Lower leg skin (tissue), 3 donors: ENCODE measurements at regions not wholly inside any gene's neighbourhood (a gene's known extent, or its start where the extent isn't known, plus 50 kb on each side); places are given as distances from the start of the nearest gene placed in this dataset.

Experiments used
- POLR2A ChIP-seq, 2 donors: fragments of 450-650 bp; IDR thresholded peaks; one replicate each; pipeline ENCODE4 v1.6.1; 2016 to 2017; ENCODE audit warnings: antibody characterized with exemption in 2 of 2, mild to moderate bottlenecking in 1 of 2, moderate library complexity in 1 of 2
- TF ChIP-seq, protein P1 (sequence below), 3 donors: fragments of 450-650 bp; IDR thresholded peaks; one replicate each; pipeline ENCODE4 v1.5.1; 2016; ENCODE audit warnings: antibody characterized with exemption in 3 of 3, mild to moderate bottlenecking in 3 of 3, moderate library complexity in 2 of 3

DNA sequence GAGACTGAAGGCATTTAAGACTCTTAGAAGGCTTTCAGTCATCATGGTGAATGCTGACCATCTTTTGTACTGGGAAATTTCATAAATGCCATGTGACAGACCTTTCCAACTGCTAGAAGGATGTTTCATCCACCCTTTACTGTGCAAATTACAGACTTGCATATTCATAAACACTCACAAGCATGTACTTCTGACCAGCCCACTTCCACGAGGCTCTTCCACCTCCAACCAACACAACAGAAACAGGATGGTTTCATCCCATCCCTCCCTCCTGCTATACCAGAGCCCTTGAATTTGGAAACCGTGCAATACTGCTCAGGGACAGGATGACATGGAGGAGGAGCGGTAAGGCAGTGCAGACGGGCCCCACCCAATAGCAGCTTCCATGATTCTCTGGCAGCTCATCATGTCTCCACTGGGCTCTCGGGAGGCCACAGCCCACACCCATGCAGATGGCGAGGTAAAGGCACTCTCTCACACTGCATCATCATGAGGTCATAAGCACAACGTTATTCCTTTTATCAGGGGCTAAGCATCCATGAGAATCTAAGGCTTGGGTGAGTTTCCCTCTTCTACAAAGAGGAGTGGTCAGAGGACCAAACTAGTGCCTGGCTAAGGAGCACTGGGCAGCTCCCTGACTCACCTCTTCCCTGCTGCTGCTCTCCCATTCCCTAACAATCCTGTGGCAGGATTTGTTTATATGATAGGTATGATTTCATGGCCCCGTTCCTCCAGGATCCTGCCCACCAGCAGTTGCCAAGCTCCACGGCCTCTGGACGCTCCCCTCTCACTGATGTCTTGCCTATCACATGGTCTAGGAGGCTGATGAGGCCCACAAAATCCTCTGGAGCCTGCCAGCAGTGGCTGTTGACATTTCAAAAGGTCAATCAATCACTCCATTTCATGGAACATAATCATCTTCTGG lies 94.4 kb upstream of the FSTL4 start:
- TF ChIP-seq, protein P1, sequence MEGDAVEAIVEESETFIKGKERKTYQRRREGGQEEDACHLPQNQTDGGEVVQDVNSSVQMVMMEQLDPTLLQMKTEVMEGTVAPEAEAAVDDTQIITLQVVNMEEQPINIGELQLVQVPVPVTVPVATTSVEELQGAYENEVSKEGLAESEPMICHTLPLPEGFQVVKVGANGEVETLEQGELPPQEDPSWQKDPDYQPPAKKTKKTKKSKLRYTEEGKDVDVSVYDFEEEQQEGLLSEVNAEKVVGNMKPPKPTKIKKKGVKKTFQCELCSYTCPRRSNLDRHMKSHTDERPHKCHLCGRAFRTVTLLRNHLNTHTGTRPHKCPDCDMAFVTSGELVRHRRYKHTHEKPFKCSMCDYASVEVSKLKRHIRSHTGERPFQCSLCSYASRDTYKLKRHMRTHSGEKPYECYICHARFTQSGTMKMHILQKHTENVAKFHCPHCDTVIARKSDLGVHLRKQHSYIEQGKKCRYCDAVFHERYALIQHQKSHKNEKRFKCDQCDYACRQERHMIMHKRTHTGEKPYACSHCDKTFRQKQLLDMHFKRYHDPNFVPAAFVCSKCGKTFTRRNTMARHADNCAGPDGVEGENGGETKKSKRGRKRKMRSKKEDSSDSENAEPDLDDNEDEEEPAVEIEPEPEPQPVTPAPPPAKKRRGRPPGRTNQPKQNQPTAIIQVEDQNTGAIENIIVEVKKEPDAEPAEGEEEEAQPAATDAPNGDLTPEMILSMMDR (IDR thresholded peaks at IDR 0.05), result no peak
- no peak for TF ChIP-seq POLR2A (IDR thresholded peaks at IDR 0.05)
